PC-3 (cell line): ENCODE measurements at regions not wholly inside any gene's neighbourhood (a gene's known extent, or its start where the extent isn't known, plus 50 kb on each side); places are given as distances from the start of the nearest gene placed in this dataset.
A peak's percentile ranks its signal among the peaks of the same experiment; 100 is the strongest.

Experiments used
- ATAC-seq: fragments of 200-7000 bp; cut with Tn5 transposase; 2 replicates; pipeline ENCODE4 v1.9.1; 2020; ENCODE audit warnings: mild to moderate bottlenecking, moderate library complexity
- BruUV-seq: library from RNA; stranded (reverse); fragments of 400-500 nt; replicated peaks from 2 replicates; lab custom pipeline; 2021; lab: Mats Ljungman, UMichigan
- CTCF ChIA-PET: fragments of 300-600 bp; sonication (Branson Sonifier 250); formaldehyde crosslinking; loops from one replicate; lab custom pipeline; 2022; ENCODE audit warnings: antibody characterized with exemption; lab: Charles Lee
- POLR2A ChIA-PET: fragments of 300-600 bp; sonication (Branson Sonifier 250); formaldehyde crosslinking; loops from one replicate; lab custom pipeline; 2022; ENCODE audit warnings: antibody characterized with exemption; ENCODE audit not compliant: unreplicated experiment; lab: Charles Lee
- DNase-seq: peaks from one replicate; pipeline ENCODE4 v3.0.0-alpha.2; 2015
- H2AFZ ChIP-seq: fragments of 300-600 bp; sonication (generic); 2 replicates; pipeline ENCODE4 v1.6.0; 2016; ENCODE audit warnings: antibody characterized with exemption, low read length
- H3F3A ChIP-seq: fragments of 300-600 bp; sonication (generic); one replicate; pipeline ENCODE4 v1.6.0; 2017; ENCODE audit warnings: antibody characterized with exemption, low read length, control low read depth, mild to moderate bottlenecking; ENCODE audit not compliant: unreplicated experiment
- H3K27ac ChIP-seq: fragments of 300-600 bp; sonication (generic); 2 replicates; pipeline ENCODE4 v1.5.1; 2016; ENCODE audit warnings: mild to moderate bottlenecking, low read length
- H3K27me3 ChIP-seq: fragments of 300-600 bp; sonication (generic); 2 replicates; pipeline ENCODE4 v1.6.1; 2016; ENCODE audit warnings: low read length, mixed read lengths
- H3K36me3 ChIP-seq: fragments of 300-600 bp; sonication (generic); 2 replicates; pipeline ENCODE4 v1.6.1; 2016; ENCODE audit warnings: low read depth, mixed run types, low read length, mixed read lengths
- H3K4me1 ChIP-seq: fragments of 300-600 bp; sonication (generic); 2 replicates; pipeline ENCODE4 v1.5.1; 2016; ENCODE audit warnings: low read length; ENCODE audit not compliant: insufficient read depth
- H3K4me2 ChIP-seq: fragments of 300-600 bp; sonication (generic); 2 replicates; pipeline ENCODE4 v1.6.0; 2016; ENCODE audit warnings: low read length
- H3K4me3 ChIP-seq: fragments of 300-600 bp; sonication (generic); 2 replicates; pipeline ENCODE4 v1.5.1; 2016; ENCODE audit warnings: mild to moderate bottlenecking, low read length, mixed read lengths
- H3K79me2 ChIP-seq: fragments of 300-600 bp; sonication (generic); 2 replicates; pipeline ENCODE4 v1.6.1; 2017; ENCODE audit warnings: low read length, mixed read lengths
- H3K9ac ChIP-seq: fragments of 300-600 bp; sonication (generic); 2 replicates; pipeline ENCODE4 v1.6.0; 2016; ENCODE audit warnings: mild to moderate bottlenecking, low read length
- H3K9me2 ChIP-seq: fragments of 300-600 bp; sonication (generic); replicated peaks from 2 replicates; pipeline ENCODE4 v1.6.1; 2016; ENCODE audit warnings: mixed run types, low read length, mixed read lengths
- H3K9me3 ChIP-seq: fragments of 300-600 bp; sonication (generic); 2 replicates; pipeline ENCODE4 v1.6.1; 2016; ENCODE audit warnings: low read length, mixed read lengths
- H4K20me1 ChIP-seq: fragments of 300-600 bp; sonication (generic); 2 replicates; pipeline ENCODE4 v1.6.1; 2016; ENCODE audit warnings: low read length, mixed read lengths
- CTCF ChIP-seq: fragments of 300-600 bp; sonication (generic); conservative IDR thresholded peaks from 2 replicates; pipeline ENCODE4 v1.5.1; 2017; ENCODE audit warnings: antibody characterized with exemption, low read depth, mild to moderate bottlenecking, low read length
- EZH2 ChIP-seq: fragments of 300-600 bp; sonication (generic); IDR thresholded peaks from one replicate; pipeline ENCODE4 v1.6.1; 2017; ENCODE audit warnings: antibody characterized with exemption, mild to moderate bottlenecking, low read length; ENCODE audit not compliant: unreplicated experiment
- EZH2phosphoT487 ChIP-seq: fragments of 300-600 bp; sonication (generic); IDR thresholded peaks from 2 replicates; pipeline ENCODE4 v1.6.1; 2018; ENCODE audit warnings: mild to moderate bottlenecking, antibody characterized with exemption, low read length, borderline replicate concordance
- intact Hi-C: fragments of 100-400 bp; cut with micrococcal nuclease; formaldehyde crosslinking; loops from 2 replicates; pipeline ENCODE4 v1.9.0; 2023

- 0 out of 2 replicates have a peak, but pooled peaks cover 5% of the 10 kb centered on the region for H3K4me1 ChIP-seq
- BruUV-seq = no TSS peak
- ChIA-PET POLR2A (no interaction called here), CTCF (no interaction called here)
- H3K27ac ChIP-seq = no peak overlapping the region
- no peak overlapping the region for H2AFZ ChIP-seq
- ATAC-seq = no peak
- no peaks in the 10 kb centered on the region for H3K79me2 ChIP-seq
- no peaks in the 10 kb centered on the region for H3K9me2 ChIP-seq
- no peaks in the 10 kb centered on the region for H4K20me1 ChIP-seq
- H3F3A ChIP-seq = no peaks in the 10 kb centered on the region
- no peaks in the 10 kb centered on the region for H3K36me3 ChIP-seq
- H3K9me3 ChIP-seq = no peaks in the 10 kb centered on the region
- H3K4me3 ChIP-seq = no peak overlapping the region
- peak; percentile 30 for DNase-seq
- no peak overlapping the region for H3K9ac ChIP-seq
- no peak overlapping the region for H3K4me2 ChIP-seq
- no peaks in the 10 kb centered on the region for H3K27me3 ChIP-seq
- TF ChIP-seq EZH2phosphoT487 = no peak
- TF ChIP-seq EZH2 = no peak
- TF ChIP-seq CTCF = no peak
- intact Hi-C loops = no loop called here
These were observed 665.5 kb downstream of the BCKDHB start for GRCh38 chr6:80771941-80772340.

GRCh38 chr6:80769106-80769505 is 662.6 kb downstream of the BCKDHB start:
- no peaks in the 10 kb centered on the region for H3K9me2 ChIP-seq
- no peak overlapping the region for H3K27ac ChIP-seq
- BruUV-seq = no TSS peak
- ChIA-PET POLR2A (no interaction called here), CTCF (no interaction called here)
- intact Hi-C loops = loop anchor here (10.0 kb wide), 1 partner anchor 156 kb away; no protein-coding TSS in a partner anchor
- no peaks in the 10 kb centered on the region for H4K20me1 ChIP-seq
- H2AFZ ChIP-seq = no peak overlapping the region
- no peaks in the 10 kb centered on the region for H3K36me3 ChIP-seq
- no peaks in the 10 kb centered on the region for H3K79me2 ChIP-seq
- H3K27me3 ChIP-seq = no peaks in the 10 kb centered on the region
- no peaks in the 10 kb centered on the region for H3F3A ChIP-seq
- no peaks in the 10 kb centered on the region for H3K9me3 ChIP-seq
- TF ChIP-seq CTCF = no peak
- H3K4me3 ChIP-seq = no peak overlapping the region
- no peak overlapping the region for H3K9ac ChIP-seq
- no peak overlapping the region for H3K4me2 ChIP-seq
- DNase-seq (peak; percentile 1), ATAC-seq (no peak)
- peaks cover 14% of the 10 kb centered on the region; the same call in 1 of the 2 replicates for H3K4me1 ChIP-seq

GRCh38 chr6:80767808-80768207 is 661.3 kb downstream of the BCKDHB start:
- no peaks in the 10 kb centered on the region for H3K36me3 ChIP-seq
- H2AFZ ChIP-seq = no peak overlapping the region
- DNase-seq (peak; percentile 75), ATAC-seq (peak; percentile 59)
- H3K27me3 ChIP-seq = no peaks in the 10 kb centered on the region
- no peak overlapping the region for H3K27ac ChIP-seq
- H3K9me3 ChIP-seq = no peaks in the 10 kb centered on the region
- H3F3A ChIP-seq = no peaks in the 10 kb centered on the region
- intact Hi-C loops = loop anchor here (10.0 kb wide), 1 partner anchor 157 kb away; no protein-coding TSS in a partner anchor
- POLR2A ChIA-PET = no interaction called here
- TF ChIP-seq EZH2 = no peak
- TF ChIP-seq CTCF = no peak
- TF ChIP-seq EZH2phosphoT487 = no peak
- no TSS peak for BruUV-seq
- no peak overlapping the region for H3K4me3 ChIP-seq
- no peak overlapping the region for H3K4me2 ChIP-seq
- no peaks in the 10 kb centered on the region for H3K79me2 ChIP-seq
- CTCF ChIA-PET = no interaction called here
- H3K4me1 ChIP-seq = peaks cover 14% of the 10 kb centered on the region; the same call in 1 of the 2 replicates
- H3K9me2 ChIP-seq = no peaks in the 10 kb centered on the region
- no peak overlapping the region for H3K9ac ChIP-seq
- H4K20me1 ChIP-seq = no peaks in the 10 kb centered on the region
